Gastrocnemius medialis (tissue), 4 donors: ENCODE measurements at regions not wholly inside any gene's neighbourhood (a gene's known extent, or its start where the extent isn't known, plus 50 kb on each side); places are given as distances from the start of the nearest gene placed in this dataset.

ENCODE experiments used
- CTCF ChIP-seq, 5 experiments: fragments of 450-650 bp in 3 of 5; fragments of 200-600 bp in 2 of 5; sonication (generic) in 2 of 5; IDR thresholded peaks in 4 of 5; conservative IDR thresholded peaks in 1 of 5; 1 replicate in 4 of 5; 2 replicates in 1 of 5; pipeline ENCODE4 v1.5.1; 2016 to 2019; ENCODE audit warnings: antibody characterized with exemption in 5 of 5, mild to moderate bottlenecking in 3 of 5, moderate library complexity in 3 of 5
- POLR2A ChIP-seq, 2 donors: fragments of 450-650 bp; IDR thresholded peaks; one replicate each; pipeline ENCODE4 v1.6.1; 2017; ENCODE audit warnings: antibody characterized with exemption in 2 of 2, mild to moderate bottlenecking in 2 of 2, moderate library complexity in 2 of 2

GRCh38 chr4:176611381-176611780 lies 181.3 kb downstream of the VEGFC start:
- TF ChIP-seq CTCF (IDR thresholded peaks at IDR 0.05 in 4 of 5, conservative IDR thresholded peaks at IDR 0.05 in 1 of 5) = no peak
- no peak for TF ChIP-seq POLR2A (IDR thresholded peaks at IDR 0.05)
